Endodermal cell (in vitro differentiated cells): ENCODE measurements at regions not wholly inside any gene's neighbourhood (a gene's known extent, or its start where the extent isn't known, plus 50 kb on each side); places are given as distances from the start of the nearest gene placed in this dataset.

Experiments used
- DNase-seq: peaks from one replicate; pipeline ENCODE4 v3.0.0-alpha.2; 2017
- H3K27ac ChIP-seq: 2 replicates; pipeline ENCODE4 v1.5.1; 2013; ENCODE audit warnings: mild to moderate bottlenecking, low read depth, low read length, moderate library complexity
- H3K27me3 ChIP-seq: 2 replicates; pipeline ENCODE4 v1.6.1; 2013; ENCODE audit warnings: mild to moderate bottlenecking, low read length, moderate library complexity; ENCODE audit not compliant: insufficient read depth, control insufficient read depth, poor library complexity, severe bottlenecking
- H3K36me3 ChIP-seq: 2 replicates; pipeline ENCODE4 v1.7.0; 2013; ENCODE audit warnings: mild to moderate bottlenecking, low read length, moderate library complexity; ENCODE audit not compliant: control insufficient read depth, insufficient read depth
- H3K4me1 ChIP-seq: one replicate; pipeline ENCODE4 v1.7.0; 2013; ENCODE audit warnings: low read length; ENCODE audit not compliant: control insufficient read depth, insufficient read depth
- H3K4me3 ChIP-seq: 2 replicates; pipeline ENCODE4 v1.5.1; 2013; ENCODE audit warnings: mild to moderate bottlenecking, low read length, moderate library complexity
- H3K9ac ChIP-seq: 2 replicates; pipeline ENCODE4 v1.6.1; 2013; ENCODE audit warnings: mild to moderate bottlenecking, low read length, moderate library complexity; ENCODE audit not compliant: poor library complexity, severe bottlenecking; ENCODE audit errors: extremely low read depth
- H3K9me3 ChIP-seq: 2 replicates; pipeline ENCODE4 v1.6.1; 2013; ENCODE audit warnings: mild to moderate bottlenecking, low read length, moderate library complexity; ENCODE audit not compliant: control insufficient read depth
- H3K27ac Mint-ChIP-seq: 2 replicates; pipeline ENCODE4 v1.8.0; 2020; ENCODE audit warnings: mixed read lengths
- H3K27me3 Mint-ChIP-seq: 2 replicates; pipeline ENCODE4 v1.8.0; 2021; ENCODE audit warnings: mild to moderate bottlenecking, mixed read lengths; ENCODE audit not compliant: insufficient read depth
- H3K36me3 Mint-ChIP-seq: 2 replicates; pipeline ENCODE4 v1.8.0; 2020; ENCODE audit warnings: low read depth, mixed read lengths
- H3K4me1 Mint-ChIP-seq: 2 replicates; pipeline ENCODE4 v1.8.0; 2020; ENCODE audit warnings: mixed read lengths
- H3K4me3 Mint-ChIP-seq: 2 replicates; pipeline ENCODE4 v1.8.0; 2020; ENCODE audit warnings: mild to moderate bottlenecking, moderate library complexity, mixed read lengths
- H3K9me3 Mint-ChIP-seq: 2 replicates; pipeline ENCODE4 v1.8.0; 2020; ENCODE audit warnings: mild to moderate bottlenecking, mixed read lengths
- CTCF ChIP-seq: fragments of 200-600 bp; sonication (generic); conservative IDR thresholded peaks from 2 replicates; pipeline ENCODE4 v1.5.0; 2021; ENCODE audit warnings: antibody characterized with exemption, mild to moderate bottlenecking
- WGBS, 2 experiments: methylation state at CpG; one replicate each; pipeline versions ENCODE4 v1.1.5 to v1.1.7; 2013; ENCODE audit warnings: missing lambda C conversion rate in 2 of 2, mixed read lengths in 1 of 2; ENCODE audit not compliant: insufficient coverage in 1 of 2, insufficient read length in 1 of 2; 5-methylcytosine and 5-hydroxymethylcytosine counted together

DNA sequence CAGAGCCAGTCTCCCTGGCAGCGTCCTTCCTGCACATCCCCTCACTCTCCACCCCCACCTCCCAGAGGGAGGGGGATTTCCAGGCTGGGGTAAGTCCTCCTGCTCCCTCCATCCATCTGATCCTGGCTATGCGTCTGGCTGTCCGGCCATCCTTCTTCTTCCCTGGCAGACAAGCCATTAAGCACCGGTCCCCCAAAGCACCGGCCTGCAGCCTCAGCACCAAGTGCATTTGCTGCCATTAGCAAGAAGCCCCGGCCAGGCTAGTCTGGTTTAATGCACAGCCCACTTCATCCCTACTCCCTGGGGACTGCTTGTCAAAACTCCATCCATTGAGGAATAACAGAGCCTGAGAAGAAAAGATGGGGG is 208.7 kb upstream of the IER5L start:
- no peak overlapping the region for H3K27ac ChIP-seq
- H3K36me3 Mint-ChIP-seq: no peaks in the 10 kb centered on the region
- H3K9me3 Mint-ChIP-seq: no peaks in the 10 kb centered on the region
- peaks cover 17% of the 10 kb centered on the region for H3K27me3 Mint-ChIP-seq
- DNase-seq: no peak
- no peak overlapping the region for H3K9ac ChIP-seq
- H3K36me3 ChIP-seq: no peaks in the 10 kb centered on the region
- no peaks in the 10 kb centered on the region for H3K4me1 Mint-ChIP-seq
- H3K9me3 ChIP-seq: no peaks in the 10 kb centered on the region
- TF ChIP-seq CTCF: no peak
- H3K27ac Mint-ChIP-seq: no peak overlapping the region
- no peaks in the 10 kb centered on the region for H3K27me3 ChIP-seq
- H3K4me1 ChIP-seq: no peaks in the 10 kb centered on the region
- H3K4me3 Mint-ChIP-seq: no peak overlapping the region
- no peak overlapping the region for H3K4me3 ChIP-seq
- 85 to 93% methylated on average over 4 to 6 of the region's 6 CpGs for WGBS, 2 experiments

DNA sequence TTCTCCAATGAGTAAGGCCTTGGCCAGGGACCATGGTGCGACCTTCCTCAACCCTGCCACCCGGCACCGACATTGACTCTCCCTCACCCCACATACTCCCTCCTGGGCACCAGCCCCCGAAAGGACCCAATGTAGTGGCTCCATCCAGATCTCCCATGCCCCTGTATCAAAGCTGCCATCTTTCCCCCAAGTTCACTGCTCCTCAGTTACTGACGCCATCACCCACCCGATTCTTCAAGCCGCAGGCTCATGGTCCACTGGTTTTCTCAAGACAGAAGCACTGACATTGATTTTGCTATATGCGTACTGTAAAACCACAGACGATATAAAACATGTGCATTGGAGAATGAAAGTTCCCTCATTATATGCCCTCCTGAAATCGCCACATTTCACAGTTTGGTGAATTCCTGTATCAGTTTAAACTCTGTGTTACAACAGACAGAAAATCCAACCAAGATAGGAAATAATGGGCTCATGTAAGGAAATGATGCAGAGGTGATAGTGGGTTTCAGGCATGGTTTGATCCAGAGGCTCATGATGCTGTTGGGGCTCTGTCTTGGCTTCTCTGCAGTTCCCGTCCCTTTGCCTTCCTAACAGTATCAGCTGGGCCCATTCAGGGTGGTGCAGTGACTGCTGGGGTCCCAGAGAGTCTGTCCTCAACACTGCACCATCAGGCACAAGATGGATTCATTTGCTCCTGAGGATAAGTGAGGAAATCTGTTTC is 207.3 kb upstream of the IER5L start:
- WGBS, 2 experiments: 94 to 95% methylated on average over 9 to 11 of the region's 11 CpGs
- H3K36me3 ChIP-seq: no peaks in the 10 kb centered on the region
- no peak overlapping the region for H3K27ac Mint-ChIP-seq
- H3K4me1 Mint-ChIP-seq: no peaks in the 10 kb centered on the region
- H3K4me3 Mint-ChIP-seq: no peak overlapping the region
- H3K36me3 Mint-ChIP-seq: no peaks in the 10 kb centered on the region
- no peak overlapping the region for H3K27ac ChIP-seq
- H3K27me3 ChIP-seq: no peaks in the 10 kb centered on the region
- no peak for TF ChIP-seq CTCF
- H3K4me3 ChIP-seq: no peak overlapping the region
- no peaks in the 10 kb centered on the region for H3K9me3 ChIP-seq
- no peak for DNase-seq
- H3K4me1 ChIP-seq: no peaks in the 10 kb centered on the region
- H3K9me3 Mint-ChIP-seq: no peaks in the 10 kb centered on the region
- H3K9ac ChIP-seq: no peak overlapping the region
- peaks cover 17% of the 10 kb centered on the region for H3K27me3 Mint-ChIP-seq

GRCh38 chr9:129384491-129385210 is 206.6 kb upstream of the IER5L start:
- no peaks in the 10 kb centered on the region for H3K36me3 Mint-ChIP-seq
- peak overlapping the region; percentile 54 for H3K4me3 Mint-ChIP-seq
- H3K27ac Mint-ChIP-seq: no peak overlapping the region
- Histone ChIP-seq H3K27ac (no peak overlapping the region), H3K4me3 (no peak overlapping the region), H3K27me3 (no peaks in the 10 kb centered on the region), H3K36me3 (no peaks in the 10 kb centered on the region), H3K4me1 (no peaks in the 10 kb centered on the region), H3K9me3 (no peaks in the 10 kb centered on the region), H3K9ac (no peak overlapping the region)
- WGBS, 2 experiments: 92 to 95% methylated on average over 6 to 11 of the region's 11 CpGs
- H3K4me1 Mint-ChIP-seq: no peaks in the 10 kb centered on the region
- TF ChIP-seq CTCF: no peak
- H3K27me3 Mint-ChIP-seq: peaks cover 17% of the 10 kb centered on the region
- H3K9me3 Mint-ChIP-seq: no peaks in the 10 kb centered on the region
- no peak for DNase-seq
